GM19463 (cell line): ENCODE measurements at regions not wholly inside any gene's neighbourhood (a gene's known extent, or its start where the extent isn't known, plus 50 kb on each side); places are given as distances from the start of the nearest gene placed in this dataset.

ENCODE experiments used
- ATAC-seq: cut with Tn5 transposase; IDR thresholded peaks from one replicate; pipeline ENCODE4 v1.9.1; 2021; ENCODE audit warnings: mild to moderate bottlenecking, moderate library complexity; ENCODE audit not compliant: unreplicated experiment

DNA sequence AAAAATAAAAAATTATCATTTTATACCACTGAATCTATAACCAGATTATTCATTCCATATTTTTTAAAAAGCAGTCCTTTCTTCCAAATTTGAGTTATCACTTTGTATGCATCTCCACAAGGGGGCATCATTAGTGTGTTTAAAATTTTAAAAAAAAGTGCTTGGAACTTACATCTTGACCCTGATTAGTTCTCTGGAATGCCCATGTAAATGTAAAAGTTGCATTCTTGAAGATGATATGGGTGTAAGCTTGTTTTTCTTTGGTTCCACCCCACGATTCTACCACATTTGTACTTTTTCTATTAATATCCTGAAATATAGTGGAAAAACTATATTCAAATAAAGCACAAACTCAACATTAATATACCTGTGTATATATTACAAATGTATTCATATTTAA lies 144.9 kb downstream of the ELAPOR2 start:
- no peak for ATAC-seq
